Inflammatory macrophage (primary cell): ENCODE measurements at regions not wholly inside any gene's neighbourhood (a gene's known extent, or its start where the extent isn't known, plus 50 kb on each side); places are given as distances from the start of the nearest gene placed in this dataset.

Experiments used
- DNase-seq, 2 donors: peaks; one replicate each; pipeline ENCODE4 v3.0.0-alpha.2; 2020 to 2022

- DNase-seq, result no peak
These were observed 552.3 kb downstream of the SLC16A7 start for GRCh38 chr12:60148109-60148508.

DNA sequence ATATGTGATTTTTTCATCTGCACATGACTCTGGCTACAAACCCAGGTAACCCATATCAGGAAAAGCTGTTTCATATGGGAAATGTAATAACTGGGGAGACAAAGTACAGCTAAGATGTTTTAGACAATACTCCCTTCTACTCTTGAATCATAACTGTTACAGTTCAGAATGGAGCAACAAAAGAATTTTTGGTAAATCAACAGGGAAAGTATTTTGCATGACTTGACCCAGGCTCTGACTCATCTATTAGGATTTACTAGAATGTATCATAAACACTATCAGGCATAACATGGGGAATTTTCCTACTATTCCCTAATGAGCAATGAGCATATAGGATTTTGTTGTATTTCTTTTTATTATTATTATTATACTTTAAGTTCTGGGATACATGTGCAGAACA, 553.0 kb downstream of the SLC16A7 start:
- DNase-seq, result no peak

DNA sequence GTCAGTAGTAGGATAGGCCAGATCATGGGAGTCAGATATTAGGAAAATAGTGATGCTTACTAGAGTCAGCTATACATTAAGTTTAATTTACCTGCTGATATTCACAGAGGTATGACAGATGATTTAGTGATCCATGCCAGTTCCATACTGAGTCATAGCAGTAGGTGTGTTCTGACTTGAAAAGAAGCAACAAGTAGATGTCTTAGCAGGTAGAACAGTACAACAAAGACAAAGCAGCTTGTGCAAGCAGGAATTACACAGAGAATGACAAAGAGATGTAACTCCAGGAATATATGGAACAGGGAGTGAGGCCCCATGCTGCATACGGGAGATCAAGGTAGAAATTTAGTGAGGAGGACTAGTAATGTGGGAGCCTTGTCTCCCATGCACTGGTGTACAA, 556.9 kb downstream of the SLC16A7 start:
- DNase-seq, result no peak

DNA sequence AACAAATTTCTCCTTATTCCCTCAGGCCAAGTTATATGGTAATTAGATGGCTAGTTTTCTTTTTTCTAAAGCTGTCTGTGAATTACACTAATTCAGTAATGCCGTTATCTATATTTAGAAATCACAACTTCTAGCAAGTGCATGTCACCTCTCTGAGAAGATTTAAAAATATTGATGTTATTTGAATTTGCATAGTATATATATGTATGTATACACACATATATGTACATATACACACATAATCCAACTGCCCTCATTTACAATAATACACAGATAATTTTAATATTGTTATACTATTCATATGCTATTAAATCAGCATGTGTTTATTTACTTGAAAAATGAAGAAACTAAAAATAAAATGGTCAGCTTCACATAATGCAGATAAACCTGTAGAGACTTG, 563.9 kb downstream of the SLC16A7 start:
- no peak for DNase-seq

GRCh38 chr12:60162988-60163720, 567.3 kb downstream of the SLC16A7 start:
- DNase-seq, result no peak

DNA sequence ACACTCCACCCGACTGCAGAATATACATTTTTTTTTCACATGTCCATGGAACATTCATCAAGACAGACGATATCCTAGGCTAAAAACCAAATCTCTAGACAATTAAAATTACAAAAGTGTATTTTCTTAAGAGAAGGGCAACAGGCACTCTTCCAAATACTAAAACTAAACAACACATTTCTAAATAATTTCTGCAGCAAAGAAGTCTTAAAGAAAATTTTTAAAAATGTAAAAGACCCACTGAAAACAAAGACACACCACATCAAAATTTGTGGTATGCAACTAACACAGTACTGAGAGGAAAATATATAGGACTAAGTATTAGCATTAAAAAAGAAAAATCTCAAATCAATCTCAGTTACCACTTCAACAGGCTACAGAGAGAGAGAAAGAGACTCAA, 570.0 kb downstream of the SLC16A7 start:
- DNase-seq, result no peak

- DNase-seq, result no peak
These were observed 572.6 kb downstream of the SLC16A7 start for GRCh38 chr12:60168441-60168840.

- DNase-seq, result no peak
These were observed 574.1 kb downstream of the SLC16A7 start for GRCh38 chr12:60169904-60170303.

GRCh38 chr12:60172266-60173211, 576.7 kb downstream of the SLC16A7 start:
- DNase-seq, result no peak

GRCh38 chr12:60173224-60174170, 577.7 kb downstream of the SLC16A7 start:
- no peak for DNase-seq

GRCh38 chr12:60174476-60174875, 578.6 kb downstream of the SLC16A7 start:
- no peak for DNase-seq

DNA sequence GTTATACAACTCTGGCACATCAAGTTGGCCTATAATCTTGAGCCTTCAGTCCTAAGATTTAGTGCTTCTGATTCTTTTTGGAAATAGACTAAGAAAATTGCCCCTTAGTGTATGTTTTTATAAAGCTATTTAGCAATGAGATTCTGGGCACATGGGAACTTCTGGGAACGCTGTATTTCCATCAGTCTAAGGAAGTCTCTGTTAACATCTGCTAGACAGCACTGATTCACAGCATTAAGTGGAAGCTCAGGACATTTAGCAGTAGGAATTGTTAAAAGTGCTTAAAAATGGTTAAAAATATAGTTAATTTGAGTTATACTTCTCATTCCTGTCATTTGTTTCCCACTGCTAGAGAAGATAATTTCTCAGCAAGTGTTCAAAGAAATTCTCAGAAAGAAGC, 579.1 kb downstream of the SLC16A7 start:
- DNase-seq, result no peak

GRCh38 chr12:60176891-60177290, 581.1 kb downstream of the SLC16A7 start:
- no peak for DNase-seq

DNA sequence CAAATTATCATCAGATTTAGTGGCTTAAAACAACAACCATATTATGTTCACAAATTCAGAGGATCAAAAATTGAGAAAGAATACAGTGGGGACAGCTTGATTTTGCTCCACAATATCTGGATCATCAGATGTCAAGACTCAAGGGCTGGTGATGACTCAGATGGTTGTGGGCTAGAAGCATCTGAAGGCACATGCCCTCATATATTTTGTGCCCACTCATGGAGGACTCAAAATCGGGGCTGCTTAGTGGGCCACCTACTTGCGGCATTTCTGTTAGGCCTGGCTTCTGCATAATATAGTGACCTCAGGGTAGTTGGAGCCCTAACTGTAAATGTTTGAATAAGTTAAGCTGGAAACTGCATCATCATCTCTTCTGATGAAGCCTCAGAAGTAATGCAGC, 584.5 kb downstream of the SLC16A7 start:
- DNase-seq, result no peak

- DNase-seq, result no peak
These were observed 586.5 kb downstream of the SLC16A7 start for GRCh38 chr12:60182354-60182753.

GRCh38 chr12:60184096-60184495, 588.3 kb downstream of the SLC16A7 start:
- DNase-seq, result no peak

DNA sequence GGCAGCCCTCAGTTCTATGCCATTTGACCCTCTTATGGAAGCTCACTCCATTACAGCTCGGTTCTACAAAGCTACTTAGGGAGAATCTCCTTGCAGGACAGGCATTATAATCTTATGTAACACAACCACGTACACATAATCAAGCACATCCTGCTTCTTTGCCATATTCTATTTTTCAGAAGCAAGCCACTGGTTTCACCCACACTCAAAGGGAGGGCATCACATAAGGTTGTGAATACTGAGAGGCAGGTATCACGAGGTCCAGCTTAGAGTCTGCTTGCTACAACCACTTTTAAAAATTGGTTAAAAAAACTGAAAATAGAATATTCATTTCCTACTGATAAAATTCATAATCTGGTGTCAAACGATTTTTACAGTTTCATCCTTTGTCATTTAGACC, 589.2 kb downstream of the SLC16A7 start:
- DNase-seq, result no peak

GRCh38 chr12:60191271-60191670, 595.4 kb downstream of the SLC16A7 start:
- DNase-seq, result no peak

GRCh38 chr12:60191676-60192359, 596.0 kb downstream of the SLC16A7 start:
- DNase-seq, result no peak

DNA sequence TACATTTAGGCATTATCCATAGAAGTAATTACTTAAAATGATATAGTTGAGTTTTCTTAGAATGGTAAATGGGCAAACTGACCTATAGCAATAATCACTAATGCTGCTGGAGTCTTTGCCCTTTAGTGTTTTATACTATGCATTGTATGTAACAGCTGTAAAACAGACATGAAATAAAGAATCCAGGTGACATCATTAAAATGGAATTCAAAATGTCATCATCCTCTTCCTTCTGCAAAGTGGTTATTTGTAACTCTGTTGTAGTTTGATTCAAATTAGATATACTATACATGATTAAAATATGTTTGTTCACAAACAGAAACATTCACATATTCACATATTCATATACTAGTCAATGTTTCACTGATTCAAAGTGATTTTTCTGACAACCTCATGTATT, 598.8 kb downstream of the SLC16A7 start:
- no peak for DNase-seq

DNA sequence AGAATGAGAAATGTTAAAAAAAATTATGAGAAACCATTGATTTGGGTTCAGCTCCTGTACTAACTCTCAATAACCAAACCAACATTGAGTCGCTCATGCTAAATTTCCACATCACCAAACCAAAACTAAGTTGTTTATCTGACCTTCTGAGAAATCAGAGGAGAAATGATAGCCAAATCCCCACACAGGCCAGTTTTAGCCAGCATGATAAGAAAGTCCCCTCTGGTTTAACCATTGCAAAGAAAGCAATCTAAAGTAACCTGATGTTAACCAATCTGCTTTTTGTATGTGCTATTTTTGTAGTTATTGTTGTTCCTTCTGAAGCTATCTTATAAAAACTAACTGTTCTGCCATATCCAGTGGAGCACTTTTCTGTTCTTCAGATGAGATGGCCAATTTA, 599.7 kb downstream of the SLC16A7 start:
- DNase-seq, result no peak

DNA sequence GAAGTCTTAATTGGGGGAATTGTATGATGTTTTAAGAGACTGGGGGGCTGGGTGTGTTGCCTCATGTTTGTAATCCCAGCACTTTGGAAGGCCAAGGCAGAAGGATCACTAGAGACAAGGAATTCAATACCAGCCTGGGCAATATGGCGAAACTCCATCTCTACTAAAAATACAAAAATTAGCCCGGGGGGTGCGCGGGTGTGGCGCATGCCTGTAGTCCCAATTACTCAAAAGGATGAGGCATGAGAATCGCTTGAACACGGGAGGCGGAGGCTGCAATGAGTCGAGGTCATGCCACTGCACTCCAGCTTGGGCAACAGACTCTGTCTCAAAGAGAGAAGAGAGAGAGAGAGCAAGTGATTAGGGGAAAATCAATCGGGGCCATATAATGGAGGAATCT, 600.5 kb downstream of the SLC16A7 start:
- no peak for DNase-seq
